ENCODE measurements at regions not wholly inside any gene's neighbourhood (a gene's known extent, or its start where the extent isn't known, plus 50 kb on each side); places are given as distances from the start of the nearest gene placed in this dataset.

DNA sequence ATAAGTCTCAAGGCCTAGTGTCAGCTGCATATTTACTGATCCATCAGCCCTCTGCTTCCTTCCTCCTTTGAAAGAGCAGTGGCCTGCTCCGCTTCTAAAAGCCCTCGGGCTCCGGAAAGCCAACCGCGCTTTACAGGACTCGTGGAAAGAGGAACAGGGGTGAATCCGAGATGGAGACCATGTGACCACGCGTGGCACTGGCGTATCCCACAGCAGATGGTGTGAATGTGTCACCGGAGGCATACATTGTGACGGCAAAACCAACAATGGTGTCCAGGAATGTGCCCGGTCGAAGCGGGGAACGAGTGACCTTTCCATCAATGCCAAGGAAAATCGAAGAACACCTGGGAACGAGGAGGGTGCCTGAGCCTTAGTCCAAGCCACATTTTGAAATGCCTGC lies 484.6 kb downstream of the SPATA31A7 start:
- no peak for TF ChIP-seq POLR2A (IDR thresholded peaks at IDR 0.05)
- TF ChIP-seq CTCF (IDR thresholded peaks at IDR 0.05), result no peak
